ENCODE measurements at regions not wholly inside any gene's neighbourhood (a gene's known extent, or its start where the extent isn't known, plus 50 kb on each side); places are given as distances from the start of the nearest gene placed in this dataset.

GRCh38 chr3:181402347-181402746, 309.4 kb upstream of the SOX2 start:
- TF ChIP-seq CTCF (IDR thresholded peaks at IDR 0.05; ENCODE audit: low read depth, low read length) (no peak), EZH2phosphoT487 (IDR thresholded peaks at IDR 0.05; ENCODE audit: low read depth) (no peak)

All from OCI-LY3 (cell line).